HG03159 (cell line): ENCODE measurements at regions not wholly inside any gene's neighbourhood (a gene's known extent, or its start where the extent isn't known, plus 50 kb on each side); places are given as distances from the start of the nearest gene placed in this dataset.

Experiments used
- ATAC-seq: cut with Tn5 transposase; IDR thresholded peaks from one replicate; pipeline ENCODE4 v1.9.1; 2021; ENCODE audit warnings: mild to moderate bottlenecking, moderate library complexity; ENCODE audit not compliant: unreplicated experiment

- peak; percentile 85 for ATAC-seq
Observed at GRCh38 chrX:45758738-45759397, 558.2 kb upstream of the DIPK2B start.

DNA sequence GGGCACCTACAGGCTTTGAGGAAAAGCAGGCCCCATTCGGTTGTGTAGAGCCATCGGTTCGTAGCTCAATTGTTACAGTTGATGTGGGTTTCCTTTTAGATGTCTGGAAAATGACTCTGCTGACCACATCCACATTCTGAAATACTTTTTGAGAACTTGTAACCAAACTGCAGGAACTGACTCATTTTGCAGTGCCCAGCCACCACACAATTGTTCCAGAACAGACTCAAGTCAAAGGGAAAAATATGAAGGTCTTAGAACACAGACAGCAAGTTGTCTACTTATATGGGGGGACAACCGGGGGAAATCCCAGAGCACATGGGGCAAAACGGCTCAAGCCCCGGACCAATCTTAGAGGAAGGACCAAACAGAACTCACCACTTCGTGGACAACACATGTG, 557.6 kb upstream of the DIPK2B start:
- peak; percentile 34 for ATAC-seq

DNA sequence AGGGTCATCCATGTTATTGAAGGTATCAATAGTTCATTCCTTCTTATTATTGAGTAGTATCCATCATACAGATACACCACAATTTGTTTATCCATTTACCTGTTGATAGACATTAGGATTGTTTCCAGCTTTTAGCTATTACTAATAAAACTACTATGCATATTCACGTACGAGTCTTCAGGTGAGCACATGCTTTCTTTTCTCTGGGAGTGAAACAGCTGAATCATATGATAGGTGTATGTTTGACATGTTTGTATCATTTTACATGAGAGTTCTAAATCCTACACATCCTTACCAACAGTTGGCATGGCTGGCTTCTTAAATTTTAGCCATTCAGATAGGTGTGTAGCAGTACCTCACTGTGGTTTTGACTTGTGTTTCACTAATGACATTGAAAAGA, 556.6 kb upstream of the DIPK2B start:
- ATAC-seq, result no peak

DNA sequence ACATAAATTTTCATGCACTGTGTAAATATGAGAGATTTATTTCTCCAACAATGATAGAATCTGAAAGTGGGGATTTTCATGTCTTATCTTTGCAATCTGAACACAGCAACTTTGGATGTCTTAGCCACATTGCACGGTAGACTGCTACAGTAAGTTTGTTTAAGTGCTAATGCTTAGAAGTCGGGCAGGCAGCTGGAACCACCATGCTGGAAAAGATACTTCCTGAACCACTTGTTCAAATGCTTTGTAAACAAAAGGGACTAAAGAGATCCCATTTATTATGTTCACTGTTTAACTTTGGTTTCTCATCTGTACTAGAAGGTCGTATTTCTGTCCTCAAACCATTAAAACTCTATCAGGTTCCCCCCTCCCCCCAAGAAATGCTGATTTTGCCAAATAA, 555.9 kb upstream of the DIPK2B start:
- no peak for ATAC-seq

DNA sequence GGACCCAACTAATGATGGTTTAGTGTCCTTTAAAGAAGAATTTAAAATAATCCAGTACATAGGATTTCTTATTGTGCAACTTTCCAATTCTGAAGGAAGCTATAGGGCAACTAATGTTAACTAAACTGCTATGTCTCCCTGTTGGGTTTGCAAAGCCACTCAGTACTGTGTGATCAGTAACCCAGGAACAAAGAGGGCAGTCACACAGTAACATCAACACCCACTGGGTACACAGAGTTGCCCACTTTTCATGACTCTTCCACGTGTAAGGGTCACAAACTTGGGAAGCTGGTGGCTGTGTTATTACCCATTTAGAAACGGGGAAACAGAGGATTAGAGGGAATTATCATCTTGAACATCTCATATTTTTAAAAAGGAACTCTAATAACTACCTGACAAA, 555.0 kb upstream of the DIPK2B start:
- no peak for ATAC-seq

DNA sequence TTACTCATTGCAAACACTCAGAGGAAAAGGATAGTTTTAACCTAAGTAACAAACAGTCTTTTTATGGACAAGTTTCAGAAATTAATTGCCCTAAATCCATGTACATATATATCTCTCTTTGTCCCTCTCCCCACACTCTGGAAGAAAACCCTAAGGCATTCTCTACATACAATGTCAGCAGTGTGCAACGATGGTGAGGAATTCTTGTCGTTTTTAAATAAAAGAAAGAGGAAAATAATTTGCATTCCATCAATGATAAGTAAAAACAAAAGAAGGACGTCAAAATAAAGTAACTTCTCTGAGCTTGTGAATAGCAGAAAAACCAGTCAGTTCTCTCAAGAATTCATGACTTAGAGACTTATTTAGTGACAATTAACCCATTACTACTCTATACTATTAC, 550.5 kb upstream of the DIPK2B start:
- no peak for ATAC-seq

- ATAC-seq, result no peak
Observed at GRCh38 chrX:45750639-45751038, 550.0 kb upstream of the DIPK2B start.

DNA sequence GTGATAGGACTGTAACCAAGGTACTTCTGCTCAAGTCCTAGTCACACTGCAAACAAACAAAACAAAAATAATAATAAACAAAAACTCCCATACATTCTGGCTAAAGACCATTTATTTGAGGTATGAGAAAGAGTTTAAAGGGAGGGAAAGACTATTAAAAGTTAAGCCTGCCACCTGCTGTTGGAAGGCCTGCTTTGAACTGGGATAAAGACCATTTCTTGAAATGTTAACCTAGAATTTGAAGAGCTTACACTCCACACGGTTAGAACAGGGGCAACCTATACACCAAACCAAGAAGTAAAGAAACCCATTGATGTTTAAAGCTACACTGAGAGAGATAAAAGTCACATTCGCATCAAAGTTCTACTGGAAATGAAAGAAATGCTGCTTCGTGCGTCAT, 548.7 kb upstream of the DIPK2B start:
- no peak for ATAC-seq

GRCh38 chrX:45748369-45748774, 547.7 kb upstream of the DIPK2B start:
- ATAC-seq, result no peak

DNA sequence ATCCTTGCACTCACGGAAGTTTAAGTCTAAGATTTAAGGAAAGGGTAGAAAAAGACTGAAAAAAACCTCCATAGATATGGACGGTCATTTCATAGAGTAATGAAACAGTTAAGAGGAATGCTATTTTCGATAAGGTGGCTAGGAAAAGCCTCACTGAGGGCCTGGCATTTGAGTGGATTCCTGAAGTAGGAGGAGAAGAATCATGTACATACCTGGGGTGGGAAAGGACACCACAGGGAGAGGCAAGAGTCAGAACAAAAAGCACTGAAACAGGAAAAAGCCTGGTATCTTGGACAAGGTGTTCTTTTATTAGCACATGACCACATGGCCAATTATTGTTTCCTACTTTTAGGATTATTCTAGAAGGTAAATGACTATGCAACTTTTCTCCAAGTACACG, 547.2 kb upstream of the DIPK2B start:
- no peak for ATAC-seq

DNA sequence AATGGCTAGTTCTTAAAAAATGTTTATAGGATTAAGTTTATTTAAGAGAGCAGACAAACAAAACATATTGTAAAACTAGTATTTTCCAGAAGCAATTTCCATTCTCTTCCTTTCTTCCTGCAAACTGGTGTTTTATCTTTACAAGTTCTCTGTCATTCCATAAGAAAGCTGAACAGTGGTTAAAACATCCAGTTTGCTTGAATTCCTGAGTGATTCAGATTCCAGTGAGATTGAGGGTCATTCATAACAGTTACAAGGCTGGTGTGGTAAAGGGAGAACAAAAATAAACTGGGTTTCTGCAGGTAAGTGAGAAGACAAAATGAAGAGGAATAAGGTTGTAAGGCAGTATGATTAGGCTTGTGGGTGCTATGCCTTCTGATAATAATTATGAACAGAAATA, 544.8 kb upstream of the DIPK2B start:
- ATAC-seq, result no peak

- ATAC-seq, result no peak
Observed at GRCh38 chrX:45743906-45744625, 543.4 kb upstream of the DIPK2B start.

DNA sequence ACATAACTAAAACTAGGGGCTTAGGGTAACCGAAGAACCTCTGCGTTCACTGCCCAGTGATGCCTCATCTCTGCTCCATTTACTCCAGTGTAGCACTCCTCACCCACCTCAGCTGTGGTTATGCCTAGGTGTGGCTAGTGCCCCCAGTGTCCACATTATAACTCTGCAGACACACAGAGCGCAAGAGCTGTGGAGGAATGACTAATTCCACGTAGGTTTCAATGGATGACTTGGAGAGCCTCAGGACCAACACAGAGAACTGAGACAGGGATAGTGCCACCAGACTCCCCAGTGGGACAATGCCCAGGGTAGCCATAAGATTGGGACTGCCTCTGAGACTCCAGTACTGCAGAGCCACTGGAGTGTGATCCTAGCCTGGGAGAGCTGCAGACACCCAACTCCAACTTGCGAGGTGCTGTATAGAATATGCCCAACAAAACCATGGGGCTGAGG, 542.4 kb upstream of the DIPK2B start:
- ATAC-seq, result no peak

GRCh38 chrX:45740291-45740690, 539.6 kb upstream of the DIPK2B start:
- no peak for ATAC-seq

GRCh38 chrX:45735571-45735970, 534.9 kb upstream of the DIPK2B start:
- no peak for ATAC-seq

GRCh38 chrX:45731448-45731847, 530.8 kb upstream of the DIPK2B start:
- no peak for ATAC-seq

GRCh38 chrX:45727761-45728160, 527.1 kb upstream of the DIPK2B start:
- no peak for ATAC-seq

DNA sequence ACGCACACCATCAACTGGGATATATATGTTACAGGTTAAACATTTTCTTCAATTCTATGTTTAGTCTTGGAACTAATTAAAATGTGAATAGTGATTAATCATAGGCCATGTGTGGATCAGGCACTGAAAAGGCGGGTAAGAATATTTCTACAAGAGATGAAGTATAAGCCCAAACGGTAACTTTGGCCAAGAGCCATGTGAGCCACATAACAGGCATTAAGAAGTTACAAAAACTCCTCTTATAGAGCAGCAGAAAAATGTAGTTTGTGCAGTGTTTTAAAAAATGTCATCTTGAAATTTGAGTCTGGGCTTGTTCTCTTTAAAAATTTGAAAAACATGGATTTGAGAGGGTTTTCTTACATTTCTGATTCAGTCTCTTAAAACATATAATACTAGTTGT, 521.8 kb upstream of the DIPK2B start:
- no peak for ATAC-seq

GRCh38 chrX:45719751-45720501, 519.2 kb upstream of the DIPK2B start:
- no peak for ATAC-seq

DNA sequence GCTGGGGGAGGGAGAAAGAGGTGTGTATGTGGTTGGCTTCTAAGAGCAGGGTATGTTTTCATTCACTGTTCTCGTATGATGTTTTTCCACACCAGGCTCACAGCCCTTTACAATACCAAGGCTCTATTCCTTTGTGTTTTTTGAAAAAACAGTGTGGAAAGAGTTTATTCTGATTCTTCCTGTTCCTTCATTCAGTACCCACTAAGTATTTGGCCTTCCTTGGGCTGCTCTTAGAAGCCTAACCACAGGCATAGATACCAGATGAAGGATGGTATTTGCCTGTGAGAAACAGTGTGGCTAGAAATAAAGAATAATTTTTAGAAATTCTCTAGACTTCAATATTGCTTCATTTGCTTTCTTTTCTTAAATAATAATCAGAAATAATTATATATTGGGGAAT, 518.0 kb upstream of the DIPK2B start:
- ATAC-seq, result no peak

GRCh38 chrX:45716750-45717149, 516.1 kb upstream of the DIPK2B start:
- no peak for ATAC-seq

- ATAC-seq, result no peak
Observed at GRCh38 chrX:45715748-45716147, 515.1 kb upstream of the DIPK2B start.
